GM12878 (cell line): ENCODE measurements at regions not wholly inside any gene's neighbourhood (a gene's known extent, or its start where the extent isn't known, plus 50 kb on each side); places are given as distances from the start of the nearest gene placed in this dataset.

Experiments used
- CBX3 ChIP-seq: fragments of 200-600 bp; sonication (generic); IDR thresholded peaks from 2 replicates; pipeline ENCODE4 v1.6.1; 2016; ENCODE audit warnings: low read depth, borderline replicate concordance
- CTCF ChIP-seq, 3 experiments: IDR thresholded peaks in 2 of 3; conservative IDR thresholded peaks in 1 of 3; 2 replicates each; pipeline ENCODE4 v1.5.1; 2011; ENCODE audit warnings: low read depth in 3 of 3, low read length in 3 of 3, mild to moderate bottlenecking in 3 of 3, control low read depth in 2 of 3, moderate library complexity in 2 of 3, inconsistent platforms in 1 of 3, mixed read lengths in 1 of 3; ENCODE audit not compliant: control insufficient read depth in 2 of 3, insufficient read depth in 1 of 3; ENCODE audit errors: extremely low read depth in 1 of 3
- EZH2 ChIP-seq: IDR thresholded peaks from 2 replicates; pipeline ENCODE4 v1.6.1; 2012; ENCODE audit warnings: low read depth, mild to moderate bottlenecking, control low read depth, inconsistent platforms, low read length, borderline replicate concordance; ENCODE audit not compliant: control insufficient read depth
- FOXM1 ChIP-seq: IDR thresholded peaks from 2 replicates; pipeline ENCODE4 v1.6.1; 2012; ENCODE audit warnings: low read depth, mild to moderate bottlenecking, inconsistent platforms, low read length, moderate library complexity
- MYC ChIP-seq: IDR thresholded peaks from 2 replicates; pipeline ENCODE4 v1.6.1; 2011; ENCODE audit warnings: mild to moderate bottlenecking, low read length, moderate library complexity, inconsistent platforms; ENCODE audit not compliant: insufficient read depth, insufficient replicate concordance, insufficient read length, severe bottlenecking

DNA sequence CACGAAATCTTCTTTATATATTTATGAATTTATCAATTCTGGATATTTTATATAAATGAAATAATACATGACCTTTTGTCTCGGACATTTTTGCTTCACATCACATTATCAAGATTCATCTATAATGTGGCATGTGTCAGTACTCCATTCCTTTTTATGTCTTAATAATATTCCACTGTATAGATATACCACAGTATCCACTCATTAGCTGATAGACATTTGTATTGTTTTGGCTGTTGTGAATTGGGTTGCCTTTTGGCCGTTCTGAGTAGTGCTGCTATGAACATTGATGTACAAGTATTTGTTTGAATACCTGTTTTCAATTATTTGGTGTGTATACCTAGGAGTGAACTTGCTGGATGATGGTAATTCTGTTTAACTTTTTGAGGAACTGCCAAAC lies 323.8 kb upstream of the CA10 start:
- no peak for TF ChIP-seq MYC
- no peak for TF ChIP-seq CTCF (IDR thresholded peaks at IDR 0.05 in 2 of 3, conservative IDR thresholded peaks at IDR 0.05 in 1 of 3; ENCODE audit: control insufficient read depth in 2 of 3, extremely low read depth in 1 of 3, insufficient read depth in 1 of 3, low read depth in 3 of 3, low read length in 3 of 3)
- TF ChIP-seq CBX3: no peak
- TF ChIP-seq EZH2: no peak
- TF ChIP-seq FOXM1: no peak
